GM12874 (cell line): ENCODE measurements at regions not wholly inside any gene's neighbourhood (a gene's known extent, or its start where the extent isn't known, plus 50 kb on each side); places are given as distances from the start of the nearest gene placed in this dataset.

ENCODE experiments used
- TF ChIP-seq, protein P1 (sequence below): IDR thresholded peaks from 2 replicates; pipeline ENCODE4 v1.5.1; 2011; ENCODE audit warnings: low read depth, mild to moderate bottlenecking, control low read depth, low read length, moderate library complexity; ENCODE audit not compliant: insufficient read depth

DNA sequence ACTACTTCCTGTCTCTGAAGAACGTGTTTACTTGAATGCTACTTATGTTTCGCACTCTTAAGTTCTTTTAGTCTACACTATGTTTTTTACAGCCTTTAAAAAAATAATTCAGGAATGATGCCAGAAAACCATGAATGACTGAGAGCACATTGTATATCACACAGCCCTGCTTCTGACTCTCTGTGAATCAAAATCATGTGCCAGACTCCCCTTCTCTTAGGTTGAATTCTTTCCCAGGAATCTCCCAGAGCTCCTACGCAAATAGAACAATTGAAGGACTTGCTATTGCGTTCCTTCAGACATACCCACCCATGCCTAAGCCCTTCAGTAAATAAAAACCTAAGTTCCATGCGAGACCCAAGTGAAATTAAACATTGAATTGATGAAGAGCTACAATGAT is 782.0 kb upstream of the ALCAM start:
- TF ChIP-seq, protein P1, sequence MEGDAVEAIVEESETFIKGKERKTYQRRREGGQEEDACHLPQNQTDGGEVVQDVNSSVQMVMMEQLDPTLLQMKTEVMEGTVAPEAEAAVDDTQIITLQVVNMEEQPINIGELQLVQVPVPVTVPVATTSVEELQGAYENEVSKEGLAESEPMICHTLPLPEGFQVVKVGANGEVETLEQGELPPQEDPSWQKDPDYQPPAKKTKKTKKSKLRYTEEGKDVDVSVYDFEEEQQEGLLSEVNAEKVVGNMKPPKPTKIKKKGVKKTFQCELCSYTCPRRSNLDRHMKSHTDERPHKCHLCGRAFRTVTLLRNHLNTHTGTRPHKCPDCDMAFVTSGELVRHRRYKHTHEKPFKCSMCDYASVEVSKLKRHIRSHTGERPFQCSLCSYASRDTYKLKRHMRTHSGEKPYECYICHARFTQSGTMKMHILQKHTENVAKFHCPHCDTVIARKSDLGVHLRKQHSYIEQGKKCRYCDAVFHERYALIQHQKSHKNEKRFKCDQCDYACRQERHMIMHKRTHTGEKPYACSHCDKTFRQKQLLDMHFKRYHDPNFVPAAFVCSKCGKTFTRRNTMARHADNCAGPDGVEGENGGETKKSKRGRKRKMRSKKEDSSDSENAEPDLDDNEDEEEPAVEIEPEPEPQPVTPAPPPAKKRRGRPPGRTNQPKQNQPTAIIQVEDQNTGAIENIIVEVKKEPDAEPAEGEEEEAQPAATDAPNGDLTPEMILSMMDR, result no peak

DNA sequence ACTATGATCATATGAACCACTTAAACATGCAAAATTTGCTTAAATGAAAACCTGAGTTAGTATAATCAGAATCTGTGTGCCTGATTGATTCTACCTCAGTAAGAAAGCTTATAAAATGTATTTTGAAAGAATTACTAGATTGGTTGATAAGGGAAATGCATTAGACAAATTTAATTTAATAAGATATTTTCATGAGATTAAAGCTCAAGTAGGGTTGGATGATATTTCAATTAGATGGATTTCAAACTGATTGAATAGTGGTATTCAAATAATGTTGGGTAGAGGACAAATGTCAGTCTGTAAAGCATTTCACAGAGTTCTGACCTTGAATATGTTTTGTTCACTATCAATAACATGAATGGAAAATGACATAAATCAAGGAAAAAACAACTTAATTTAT is 780.4 kb upstream of the ALCAM start:
- TF ChIP-seq, protein P1, result no peak

DNA sequence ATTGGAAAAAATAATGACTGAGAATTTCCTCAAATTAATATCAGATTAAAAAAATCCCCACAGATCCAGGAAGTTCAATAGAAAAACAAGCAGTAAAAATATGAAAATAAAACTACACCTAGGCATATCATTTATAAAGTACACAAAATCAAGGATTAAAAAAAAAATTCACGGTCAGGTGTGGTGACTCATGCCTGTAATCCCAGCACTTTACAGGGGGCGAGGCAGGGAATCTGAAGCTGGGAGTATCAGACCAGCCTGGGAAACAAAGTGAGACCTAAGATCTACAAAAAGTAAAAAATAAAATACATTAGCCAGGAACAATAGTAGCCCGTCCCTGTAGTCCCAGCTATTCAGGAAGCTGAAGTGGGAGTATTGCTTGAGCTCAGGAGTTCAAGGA is 778.3 kb upstream of the ALCAM start:
- TF ChIP-seq, protein P1, result no peak

DNA sequence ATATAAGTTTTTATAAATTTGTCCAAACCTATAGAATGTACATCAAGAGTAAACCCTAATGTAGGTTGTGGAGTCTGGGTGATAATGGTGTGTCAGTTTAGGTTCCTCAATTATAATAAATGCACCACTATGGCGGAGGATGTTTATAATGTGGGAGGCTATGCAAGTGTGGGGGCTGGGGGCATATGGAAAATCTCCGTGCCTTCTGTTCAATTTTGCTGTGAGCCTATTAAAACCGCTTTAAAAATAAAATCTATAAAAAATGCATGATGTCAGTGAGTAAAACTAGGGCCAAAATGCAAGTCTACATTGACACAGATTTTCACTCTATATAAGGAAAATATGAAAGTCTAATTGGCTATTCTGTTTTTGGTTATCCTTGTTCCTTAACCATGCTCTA is 774.9 kb upstream of the ALCAM start:
- TF ChIP-seq, protein P1, result no peak

DNA sequence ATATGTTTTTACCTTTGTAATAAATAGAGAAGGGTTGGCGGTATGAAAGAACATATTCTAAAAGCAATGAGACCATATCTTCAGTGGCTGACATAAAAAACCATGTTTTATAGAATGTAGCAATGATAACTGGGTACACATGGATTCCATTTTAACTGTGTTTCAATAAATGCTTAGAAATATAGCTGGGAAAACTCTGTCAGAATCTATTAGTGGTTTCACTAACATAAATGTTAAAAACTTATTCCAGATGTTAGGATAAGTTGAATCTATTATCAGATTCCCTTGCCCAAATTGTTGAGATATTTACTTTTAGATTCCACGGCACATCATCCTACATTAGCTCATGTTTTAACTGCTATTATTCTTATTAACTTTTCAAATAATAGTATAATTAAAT is 772.2 kb upstream of the ALCAM start:
- TF ChIP-seq, protein P1, result no peak

DNA sequence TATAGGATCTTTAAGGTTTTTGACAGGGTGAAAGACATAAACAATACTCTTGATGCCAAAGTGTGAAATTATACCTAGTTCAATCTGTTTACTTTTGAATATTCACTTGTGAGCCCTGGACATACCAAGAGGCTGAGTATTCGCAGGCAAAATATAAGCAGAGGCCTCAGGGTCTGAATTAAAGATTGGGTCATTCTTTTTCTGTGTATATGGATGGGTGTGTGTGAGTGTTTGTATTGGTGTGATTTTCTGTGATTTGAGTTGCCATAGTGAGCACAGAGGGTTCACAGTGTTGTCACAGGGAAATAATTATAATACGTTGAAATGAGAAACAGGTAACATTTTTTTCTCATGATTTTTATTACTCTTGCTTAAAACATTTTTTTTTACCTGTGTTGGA is 770.7 kb upstream of the ALCAM start:
- TF ChIP-seq, protein P1, result no peak

DNA sequence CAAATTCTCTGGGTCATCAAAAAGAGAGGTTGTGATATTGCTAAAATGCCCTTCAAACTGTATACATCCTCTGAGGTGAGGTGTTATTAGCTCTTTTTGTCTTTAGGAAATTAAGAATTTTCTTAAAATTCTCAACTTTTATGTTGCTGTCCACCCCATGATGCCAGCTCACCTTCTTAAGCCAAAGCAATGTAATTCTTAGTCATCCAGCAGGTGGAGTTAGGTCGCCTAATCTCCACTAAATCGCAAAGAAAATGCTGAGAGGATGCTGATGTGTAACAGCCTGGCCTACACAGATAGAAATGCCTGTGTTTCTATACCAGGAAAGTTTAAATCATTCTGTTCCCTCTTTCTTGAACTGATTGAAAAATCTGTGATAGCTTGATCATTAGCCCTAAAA is 770.2 kb upstream of the ALCAM start:
- TF ChIP-seq, protein P1, result peak; percentile 58

DNA sequence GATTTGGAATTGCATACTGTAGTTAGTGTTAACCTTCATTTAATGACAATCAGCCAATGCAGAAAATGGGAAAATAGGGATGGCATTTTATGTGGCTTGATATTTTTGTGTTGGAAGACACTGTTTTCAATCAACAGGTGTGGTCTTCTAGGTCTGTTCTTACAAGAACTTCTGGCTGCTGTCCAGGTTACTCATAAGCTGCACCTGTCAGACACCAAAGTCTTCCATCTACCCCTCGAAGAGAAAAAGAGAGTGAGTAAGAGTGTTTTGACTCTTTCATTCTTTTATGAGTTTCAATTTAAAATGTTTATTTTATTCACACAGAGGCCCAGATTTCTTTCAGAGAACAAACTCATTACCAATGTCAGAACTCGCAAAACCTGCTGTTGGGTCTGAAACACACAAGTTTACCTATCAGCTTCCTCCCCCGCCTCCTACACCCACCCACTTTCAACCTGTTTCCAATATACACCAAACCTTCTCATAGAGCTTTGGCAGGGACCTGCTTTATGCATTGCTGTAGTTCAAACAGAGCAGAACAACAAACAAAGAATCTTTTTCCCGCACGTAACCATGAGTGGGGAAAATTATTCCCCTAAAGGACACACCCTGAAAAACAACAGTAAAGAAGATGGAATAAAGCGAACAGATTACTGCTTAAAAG is 767.7 kb upstream of the ALCAM start:
- TF ChIP-seq, protein P1, result no peak
